Gastrocnemius medialis (tissue), 4 donors: ENCODE measurements at regions not wholly inside any gene's neighbourhood (a gene's known extent, or its start where the extent isn't known, plus 50 kb on each side); places are given as distances from the start of the nearest gene placed in this dataset.

Experiments used
- CTCF ChIP-seq, 5 experiments: fragments of 450-650 bp in 3 of 5; fragments of 200-600 bp in 2 of 5; sonication (generic) in 2 of 5; IDR thresholded peaks in 4 of 5; conservative IDR thresholded peaks in 1 of 5; 1 replicate in 4 of 5; 2 replicates in 1 of 5; pipeline ENCODE4 v1.5.1; 2016 to 2019; ENCODE audit warnings: antibody characterized with exemption in 5 of 5, mild to moderate bottlenecking in 3 of 5, moderate library complexity in 3 of 5
- POLR2A ChIP-seq, 2 donors: fragments of 450-650 bp; IDR thresholded peaks; one replicate each; pipeline ENCODE4 v1.6.1; 2017; ENCODE audit warnings: antibody characterized with exemption in 2 of 2, mild to moderate bottlenecking in 2 of 2, moderate library complexity in 2 of 2

- TF ChIP-seq POLR2A (IDR thresholded peaks at IDR 0.05) (no peak), CTCF (IDR thresholded peaks at IDR 0.05 in 4 of 5, conservative IDR thresholded peaks at IDR 0.05 in 1 of 5) (no peak)
Measured at GRCh38 chr16:86231996-86232350, 278.4 kb upstream of the FOXF1 start.
